CD14-positive monocyte (primary cell): ENCODE measurements at regions not wholly inside any gene's neighbourhood (a gene's known extent, or its start where the extent isn't known, plus 50 kb on each side); places are given as distances from the start of the nearest gene placed in this dataset.

Experiments used
- DNase-seq, 3 donors: peaks; one replicate each; pipeline ENCODE4 v3.0.0-alpha.2; 2011 to 2022
- H2AFZ ChIP-seq: 2 replicates; pipeline ENCODE4 v1.6.0; 2012; ENCODE audit warnings: mild to moderate bottlenecking, low read depth, low read length, inconsistent platforms; ENCODE audit not compliant: insufficient read depth, poor library complexity, severe bottlenecking
- H3K27ac ChIP-seq, 2 donors: 1 replicate in 1 of 2; 2 replicates in 1 of 2; pipeline ENCODE4 v1.5.1; 2012 to 2013; ENCODE audit warnings: low read length in 2 of 2, control low read depth in 1 of 2, inconsistent platforms in 1 of 2, low read depth in 1 of 2, mild to moderate bottlenecking in 1 of 2
- H3K27me3 ChIP-seq, 2 donors: one replicate each; pipeline versions ENCODE4 v1.6.0 to v1.6.1; 2011 to 2013; ENCODE audit warnings: low read length in 2 of 2; ENCODE audit not compliant: control insufficient read depth in 2 of 2, insufficient read depth in 2 of 2
- H3K36me3 ChIP-seq, 2 donors: replicated peaks in 1 of 2; 1 replicate in 1 of 2; 2 replicates in 1 of 2; pipeline versions ENCODE4 v1.5.1 to v1.6.1; 2012 to 2013; ENCODE audit warnings: low read length in 2 of 2, control low read depth in 1 of 2, inconsistent platforms in 1 of 2, mild to moderate bottlenecking in 1 of 2; ENCODE audit not compliant: insufficient read depth in 2 of 2, control insufficient read depth in 1 of 2
- H3K4me1 ChIP-seq, 2 donors: 1 replicate in 1 of 2; 2 replicates in 1 of 2; pipeline versions ENCODE4 v1.5.1 to v1.6.1; 2012 to 2013; ENCODE audit warnings: low read length in 2 of 2, control low read depth in 1 of 2, inconsistent platforms in 1 of 2, mild to moderate bottlenecking in 1 of 2, moderate library complexity in 1 of 2; ENCODE audit not compliant: insufficient read depth in 2 of 2, control insufficient read depth in 1 of 2
- H3K4me2 ChIP-seq: replicated peaks from 2 replicates; pipeline ENCODE3; 2012; ENCODE audit warnings: low read length, moderate library complexity, mild to moderate bottlenecking; ENCODE audit not compliant: poor library complexity, severe bottlenecking; ENCODE audit errors: extremely low read depth
- H3K4me3 ChIP-seq, 3 experiments: fragments of 200-600 bp in 1 of 3; sonication (generic) in 1 of 3; replicated peaks in 1 of 3; 1 replicate in 2 of 3; 2 replicates in 1 of 3; pipeline ENCODE4 v1.5.1; 2011 to 2013; ENCODE audit warnings: low read length in 3 of 3, mild to moderate bottlenecking in 3 of 3, control low read depth in 2 of 3, low read depth in 2 of 3, inconsistent platforms in 1 of 3, moderate library complexity in 1 of 3
- H3K79me2 ChIP-seq: 2 replicates; pipeline ENCODE4 v1.6.0; 2012; ENCODE audit warnings: mild to moderate bottlenecking, control low read depth, inconsistent platforms, low read length, moderate library complexity; ENCODE audit not compliant: insufficient read depth
- H3K9ac ChIP-seq: 2 replicates; pipeline ENCODE4 v1.6.0; 2017; ENCODE audit warnings: low read length, mild to moderate bottlenecking; ENCODE audit not compliant: insufficient read depth, poor library complexity, severe bottlenecking
- H3K9me3 ChIP-seq, 2 donors: replicated peaks in 1 of 2; 1 replicate in 1 of 2; 2 replicates in 1 of 2; pipeline versions ENCODE4 v1.5.1 to v1.6.1; 2012 to 2013; ENCODE audit warnings: low read length in 2 of 2, control low read depth in 1 of 2; ENCODE audit not compliant: control insufficient read depth in 1 of 2, insufficient read depth in 1 of 2
- H4K20me1 ChIP-seq: 2 replicates; pipeline ENCODE4 v1.6.0; 2012; ENCODE audit warnings: mild to moderate bottlenecking, low read length, control low read depth, moderate library complexity; ENCODE audit not compliant: insufficient read depth
- H3K27ac Mint-ChIP-seq, 7 donors: one replicate each; pipeline ENCODE4 v1.8.0; 2020; ENCODE audit warnings: mild to moderate bottlenecking in 7 of 7, mixed read lengths in 7 of 7, moderate library complexity in 6 of 7, inconsistent platforms in 2 of 7
- H3K27me3 Mint-ChIP-seq, 3 donors: one replicate each; pipeline ENCODE4 v1.8.0; 2021 to 2022; ENCODE audit warnings: low read depth in 3 of 3, mild to moderate bottlenecking in 3 of 3, mixed read lengths in 3 of 3, moderate library complexity in 3 of 3, inconsistent platforms in 1 of 3
- H3K36me3 Mint-ChIP-seq, 2 donors: one replicate each; pipeline ENCODE4 v1.8.0; 2020; ENCODE audit warnings: mixed read lengths in 2 of 2, inconsistent platforms in 1 of 2, mild to moderate bottlenecking in 1 of 2
- H3K4me1 Mint-ChIP-seq: one replicate; pipeline ENCODE4 v1.8.0; 2020; ENCODE audit warnings: mild to moderate bottlenecking, mixed read lengths
- H3K4me3 Mint-ChIP-seq, 2 donors: one replicate each; pipeline ENCODE4 v1.8.0; 2020; ENCODE audit warnings: mild to moderate bottlenecking in 2 of 2, mixed read lengths in 2 of 2, moderate library complexity in 1 of 2
- H3K9me3 Mint-ChIP-seq, 7 donors: one replicate each; pipeline ENCODE4 v1.8.0; 2020 to 2022; ENCODE audit warnings: mixed read lengths in 7 of 7, mild to moderate bottlenecking in 6 of 7, moderate library complexity in 6 of 7, inconsistent platforms in 2 of 7
- CTCF ChIP-seq: fragments of 200-600 bp; IDR thresholded peaks from one replicate; pipeline ENCODE4 v1.8.0; 2022; ENCODE audit warnings: antibody characterized with exemption, mild to moderate bottlenecking
- WGBS: methylation state at CpG from one replicate; pipeline ENCODE4 v1.1.5; 2013; ENCODE audit warnings: missing lambda C conversion rate; ENCODE audit not compliant: insufficient coverage; 5-methylcytosine and 5-hydroxymethylcytosine counted together
- intact Hi-C, 2 donors: fragments of 100-400 bp; cut with micrococcal nuclease; formaldehyde crosslinking; loops; one replicate each; pipeline versions ENCODE4 v1.15.0 to v1.15.1; 2023

- Mint-ChIP-seq H3K27ac (no peak overlapping the region), H3K27me3 (no peaks in the 10 kb centered on the region), H3K4me3 (no peak overlapping the region), H3K36me3 (no peaks in the 10 kb centered on the region), H3K4me1 (no peaks in the 10 kb centered on the region), H3K9me3 (peaks cover 0 to 12% (median 3%) of the 10 kb centered on the region in 7 donors)
- Histone ChIP-seq H3K36me3 (no peaks in the 10 kb centered on the region), H3K9me3 (peaks cover 4% of the 10 kb centered on the region in 2 donors), H3K9ac (no peak overlapping the region), H3K4me2 (no peak overlapping the region), H3K27me3 (no peaks in the 10 kb centered on the region), H3K27ac (no peak overlapping the region), H3K4me3 (no peak overlapping the region), H2AFZ (no peak overlapping the region), H4K20me1 (no peaks in the 10 kb centered on the region), H3K4me1 (no peaks in the 10 kb centered on the region), H3K79me2 (no peaks in the 10 kb centered on the region)
- intact Hi-C loops: no loop called here
- no peak for TF ChIP-seq CTCF
- no CpG with 5 or more reads among the region's 1 CpG for WGBS
- DNase-seq: no peak
Observed at GRCh38 chr13:56216221-56216620, 924.5 kb upstream of the PRR20A start.

- Histone ChIP-seq H3K27ac (no peak overlapping the region), H3K9me3 (peaks cover 17 to 18% of the 10 kb centered on the region in 2 donors), H3K9ac (no peak overlapping the region), H3K36me3 (no peaks in the 10 kb centered on the region), H3K27me3 (no peaks in the 10 kb centered on the region), H4K20me1 (no peaks in the 10 kb centered on the region), H3K4me2 (no peak overlapping the region), H3K4me3 (no peak overlapping the region), H2AFZ (no peak overlapping the region), H3K4me1 (no peaks in the 10 kb centered on the region), H3K79me2 (no peaks in the 10 kb centered on the region)
- H3K27me3 Mint-ChIP-seq: no peaks in the 10 kb centered on the region
- no peak overlapping the region for H3K4me3 Mint-ChIP-seq
- TF ChIP-seq CTCF: no peak
- no CpG with 5 or more reads among the region's 2 CpGs for WGBS
- H3K27ac Mint-ChIP-seq: no peak overlapping the region
- no peak for DNase-seq
- H3K9me3 Mint-ChIP-seq: peaks cover 0 to 15% (median 10%) of the 10 kb centered on the region in 7 donors
- intact Hi-C loops: no loop called here
- H3K4me1 Mint-ChIP-seq: no peaks in the 10 kb centered on the region
- no peaks in the 10 kb centered on the region for H3K36me3 Mint-ChIP-seq
Observed at GRCh38 chr13:56247692-56248091, 893.0 kb upstream of the PRR20A start.
